ENCODE measurements at regions not wholly inside any gene's neighbourhood (a gene's known extent, or its start where the extent isn't known, plus 50 kb on each side); places are given as distances from the start of the nearest gene placed in this dataset.

DNA sequence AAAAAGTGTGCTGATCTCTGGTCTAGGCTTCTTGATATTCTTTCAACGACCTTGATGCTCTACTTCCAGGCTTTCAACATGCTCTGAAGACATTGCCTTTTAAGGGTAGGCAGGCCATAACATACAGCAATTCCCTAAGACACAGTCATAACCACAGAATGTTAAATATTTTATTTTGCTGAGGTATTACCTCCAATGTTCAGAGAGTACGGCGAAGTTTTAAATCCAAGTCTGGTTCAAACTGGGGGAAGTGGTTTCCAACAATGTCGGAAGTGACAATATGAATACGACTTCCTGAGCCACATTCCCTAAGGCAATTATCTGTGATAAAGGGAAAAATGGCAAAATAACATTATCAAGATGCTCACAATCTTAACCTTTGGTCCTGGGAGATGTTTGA is 1077.9 kb upstream of the PIK3C3 start:
- no peak for DNase-seq (ENCODE audit: low read depth)

DNA sequence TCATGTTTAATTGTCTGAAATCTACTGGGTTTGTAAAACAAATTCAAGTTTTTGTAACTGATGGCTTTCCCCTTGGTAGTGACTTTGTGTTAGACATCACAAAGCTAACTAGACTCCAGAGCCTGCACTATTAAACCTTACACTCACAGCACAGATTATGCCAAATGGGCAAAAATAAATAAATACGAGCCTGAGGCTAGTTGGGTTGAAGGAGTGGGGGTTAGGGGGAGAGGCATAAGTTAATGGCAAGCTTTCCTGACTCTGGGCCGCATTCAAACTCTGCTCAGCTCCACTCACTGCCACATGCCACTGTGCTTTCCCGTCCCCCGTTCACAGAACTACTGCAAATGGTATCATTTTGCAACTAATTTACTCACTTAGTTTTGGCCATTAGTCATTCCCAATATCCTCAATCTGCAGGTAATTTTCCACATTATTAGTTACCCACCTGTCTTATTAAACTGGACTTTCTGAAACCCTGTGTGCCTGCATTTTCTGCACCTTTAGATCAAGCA is 1079.9 kb upstream of the PIK3C3 start:
- DNase-seq (ENCODE audit: low read depth) = no peak

DNA sequence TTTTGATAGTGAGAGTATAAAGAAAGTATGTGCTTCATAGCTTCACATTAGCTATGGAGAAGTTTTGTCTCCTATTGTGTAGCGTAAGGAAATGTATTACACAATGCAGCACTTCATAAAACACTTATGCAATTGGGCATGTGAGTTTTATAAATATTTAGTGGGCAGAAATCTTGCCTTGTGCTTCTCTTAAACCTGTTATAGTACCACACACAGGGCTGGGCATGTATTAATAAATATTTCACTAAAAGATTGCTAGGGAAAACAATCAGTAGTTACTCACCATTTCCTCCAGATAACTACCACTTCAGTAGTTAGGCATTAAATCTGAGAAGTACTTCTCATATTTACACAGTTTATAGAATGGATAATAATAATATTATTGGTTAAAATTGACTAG is 1080.8 kb upstream of the PIK3C3 start:
- no peak for DNase-seq (ENCODE audit: low read depth)

DNA sequence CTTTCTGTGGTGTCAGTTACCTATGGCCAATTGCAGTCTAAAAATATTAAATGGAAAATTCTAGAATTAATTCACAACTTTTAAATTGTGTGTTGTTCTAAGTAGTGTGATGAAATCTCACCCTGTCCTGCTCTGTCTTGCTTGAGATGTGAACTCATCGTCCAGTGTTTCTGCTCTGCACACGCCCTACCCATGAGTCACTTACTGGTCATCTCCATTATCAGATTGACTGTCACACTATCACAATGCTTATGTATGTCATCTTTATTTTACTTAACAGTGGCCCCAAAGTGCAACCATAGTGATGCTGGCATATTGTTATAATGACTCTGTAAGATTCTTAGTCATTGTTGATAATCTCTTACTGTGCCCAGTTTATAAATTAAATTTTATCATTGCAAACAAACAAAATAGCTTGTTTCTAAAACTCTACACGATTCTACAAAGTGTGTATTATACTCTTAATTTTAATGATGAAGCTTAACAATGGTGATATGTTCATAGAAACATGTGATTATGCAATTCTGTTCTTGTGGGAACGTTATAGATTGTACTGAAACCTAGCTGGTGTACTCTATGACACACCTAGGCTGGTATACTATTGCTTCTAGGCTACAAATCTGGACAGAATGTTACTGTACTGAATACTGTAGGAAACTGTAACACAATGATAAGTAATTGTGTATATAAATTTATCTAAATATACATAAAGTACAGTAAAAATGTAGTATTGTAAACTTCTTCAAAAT is 1086.8 kb upstream of the PIK3C3 start:
- no peak for DNase-seq (ENCODE audit: low read depth)

DNA sequence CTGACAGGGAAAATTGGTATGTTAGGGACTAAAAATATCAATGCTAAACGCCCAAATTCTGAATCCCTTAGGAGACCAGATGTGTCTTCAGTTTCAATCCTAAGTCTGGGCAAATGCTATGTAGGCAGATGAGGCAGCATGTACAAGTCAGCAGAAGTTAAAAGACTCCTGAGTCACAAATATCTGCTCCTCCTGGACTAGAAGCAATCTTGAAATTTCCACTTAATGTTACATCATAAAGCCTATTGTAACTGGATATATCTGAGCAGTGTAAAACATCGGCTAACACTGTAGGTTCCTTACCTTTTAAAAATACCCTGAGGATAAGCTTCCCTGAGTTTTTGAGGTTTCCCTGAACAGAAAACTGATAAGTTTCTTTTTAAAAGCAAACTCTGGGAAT is 1087.6 kb upstream of the PIK3C3 start:
- no peak for DNase-seq (ENCODE audit: low read depth)

DNA sequence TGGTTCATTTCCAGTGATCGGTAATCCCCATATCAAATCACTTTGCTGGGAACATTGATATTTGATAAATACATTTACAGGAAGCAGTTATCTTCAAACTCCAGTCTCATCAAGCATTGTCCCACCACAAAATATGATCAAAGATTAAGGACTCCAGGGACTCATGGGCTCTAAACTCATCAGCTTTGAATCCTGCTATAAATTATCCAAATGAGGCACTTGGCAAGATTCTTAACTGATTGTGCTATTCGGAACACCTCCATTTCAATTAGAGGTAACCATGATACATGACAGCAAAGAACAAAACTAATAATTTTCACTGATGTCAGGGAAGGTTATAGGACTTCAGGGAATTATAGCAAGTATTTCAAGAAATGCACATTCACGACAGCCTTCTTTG is 1088.1 kb upstream of the PIK3C3 start:
- no peak for DNase-seq (ENCODE audit: low read depth)

DNA sequence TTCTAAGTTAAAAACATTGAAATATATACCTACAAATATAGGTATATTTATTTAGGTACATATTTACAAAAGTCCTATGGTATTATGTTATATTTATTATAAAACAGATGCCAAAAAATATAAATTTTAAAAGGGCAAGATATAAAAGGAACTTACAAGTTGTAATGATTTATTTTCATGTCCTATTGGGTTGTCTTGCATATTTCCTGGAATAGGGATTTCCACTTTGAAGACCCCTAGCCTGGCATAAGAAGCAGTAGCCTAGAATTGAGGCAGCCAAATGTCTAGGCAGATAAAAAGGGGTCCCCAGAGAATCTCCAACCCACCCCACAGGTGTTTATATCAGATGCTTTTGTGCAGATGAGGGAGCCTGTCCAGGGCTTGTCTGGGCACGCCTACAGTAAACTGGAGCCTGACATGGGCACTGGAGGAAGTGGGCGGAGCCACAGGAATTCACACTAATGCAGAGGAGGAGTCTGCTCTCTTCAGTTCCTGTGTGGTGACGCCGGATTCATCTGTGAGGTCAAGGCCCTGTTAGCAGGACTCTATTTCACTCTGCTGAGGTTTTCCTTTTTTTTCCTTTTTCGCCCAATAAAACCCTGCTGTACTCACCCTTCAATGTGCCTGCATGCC is 1088.9 kb upstream of the PIK3C3 start:
- no peak for DNase-seq (ENCODE audit: low read depth)

DNA sequence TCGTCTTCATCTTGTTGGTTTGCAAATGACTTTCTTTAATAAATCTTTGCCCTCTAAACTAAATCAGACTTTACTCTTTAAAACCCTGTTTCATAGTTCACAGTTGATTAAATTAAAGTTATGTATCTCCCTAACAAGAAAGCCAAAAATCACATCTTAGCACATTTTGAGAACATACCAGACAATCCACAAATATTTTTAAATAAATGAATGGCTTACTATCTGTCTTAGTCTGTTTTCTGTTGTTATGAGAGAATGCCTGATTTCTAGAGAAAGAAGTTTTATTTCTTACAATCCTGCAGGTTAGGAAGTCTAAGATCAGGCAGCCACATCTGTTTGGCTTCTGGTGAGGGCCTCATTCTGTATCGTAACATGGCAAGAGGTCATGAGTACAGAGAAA is 1090.2 kb upstream of the PIK3C3 start:
- DNase-seq (ENCODE audit: low read depth) = no peak

DNA sequence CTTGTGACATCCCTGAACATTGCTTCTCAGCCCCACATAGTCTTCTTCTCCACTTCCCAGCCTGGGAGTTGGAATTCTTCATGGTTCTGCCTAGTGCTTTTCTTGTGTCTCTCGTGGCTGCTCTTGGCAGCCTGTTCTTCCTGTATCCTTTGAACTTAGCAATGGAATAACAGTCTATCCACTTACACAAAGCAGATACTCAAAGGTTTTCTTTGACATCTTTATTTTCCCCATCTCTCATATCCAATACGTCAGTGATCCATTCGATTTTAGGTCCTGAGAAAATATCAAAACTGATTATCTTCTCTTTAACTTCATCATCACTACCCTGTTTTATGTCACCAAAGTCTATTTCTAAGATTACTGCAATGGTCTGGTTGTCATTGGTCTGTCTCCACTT is 1091.2 kb upstream of the PIK3C3 start:
- DNase-seq (ENCODE audit: low read depth) = no peak

DNA sequence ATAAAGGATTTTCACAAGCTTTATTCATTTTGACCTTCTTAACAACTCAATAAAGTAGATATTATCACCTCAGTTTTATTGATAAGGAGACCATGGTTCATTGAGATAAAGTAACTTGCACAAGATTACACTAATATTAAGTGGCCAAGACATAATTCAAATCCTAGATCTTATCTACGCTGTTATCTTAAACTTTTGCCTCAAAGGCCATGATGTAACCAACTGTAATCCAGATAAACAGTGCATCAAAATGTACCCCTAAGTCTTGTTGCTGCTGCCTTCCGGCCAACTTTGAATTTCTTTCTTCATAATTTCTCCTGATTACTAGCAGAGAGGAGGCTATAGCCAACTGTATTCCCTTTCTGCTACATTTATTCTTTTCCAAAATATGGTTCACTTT is 1094.8 kb upstream of the PIK3C3 start:
- DNase-seq (ENCODE audit: low read depth) = no peak

DNA sequence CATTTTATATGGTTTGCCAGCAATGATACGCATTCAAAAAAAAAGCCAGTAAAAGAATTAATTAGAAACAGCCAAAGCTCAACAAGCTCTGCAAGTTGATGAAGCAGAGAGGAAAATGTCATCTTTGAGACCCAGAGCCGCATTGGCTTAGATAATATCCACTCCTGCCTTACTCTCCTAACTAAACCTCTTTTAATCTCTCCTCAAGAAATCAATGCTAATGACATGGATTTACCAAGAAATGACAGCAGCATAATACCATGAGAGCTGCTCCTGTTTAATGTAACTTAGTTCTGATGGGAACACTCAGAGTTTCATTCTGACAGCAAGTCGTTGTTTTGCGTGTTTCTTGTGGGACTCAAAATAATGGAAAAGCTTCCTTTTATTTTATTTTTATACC is 1099.4 kb upstream of the PIK3C3 start:
- no peak for DNase-seq (ENCODE audit: low read depth)

DNA sequence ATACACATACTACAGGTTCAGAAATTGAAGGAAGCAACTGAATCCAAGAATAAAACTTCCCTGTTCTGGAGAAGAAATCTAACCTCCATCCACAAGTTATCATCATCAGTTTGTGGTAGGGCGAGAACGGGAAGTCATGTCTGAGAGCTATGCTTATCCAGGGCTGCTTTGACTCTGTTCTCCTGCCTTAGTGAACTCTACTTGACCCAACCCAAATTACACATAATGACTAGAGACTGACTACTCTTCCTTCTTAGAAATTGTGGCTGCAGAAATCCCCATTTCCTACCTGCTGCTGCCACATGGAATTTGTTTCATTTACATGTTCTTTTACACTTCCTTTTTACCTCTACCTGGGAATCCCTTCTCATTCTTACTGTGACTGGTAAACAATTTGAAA is 1102.6 kb upstream of the PIK3C3 start:
- no peak for DNase-seq (ENCODE audit: low read depth)

DNA sequence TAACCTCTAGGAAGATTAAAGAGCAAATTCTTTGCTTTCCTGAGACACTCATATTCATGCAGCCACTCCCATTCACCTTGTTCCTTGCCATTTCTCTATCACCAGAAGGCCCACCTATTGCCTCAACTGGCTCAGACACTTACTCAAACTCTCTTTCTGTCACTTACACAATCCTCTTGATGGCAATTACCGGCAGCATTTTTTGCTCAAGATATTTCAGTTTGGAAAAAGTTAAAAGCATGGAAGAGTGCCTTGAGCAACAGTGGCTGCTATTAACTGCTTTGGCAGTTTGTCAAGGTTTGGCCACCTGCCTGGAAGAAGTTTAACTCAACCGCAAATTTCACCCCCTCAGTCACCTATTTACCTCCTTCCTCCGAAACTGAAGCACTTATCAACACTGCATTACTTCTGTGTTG is 1104.0 kb upstream of the PIK3C3 start:
- no peak for DNase-seq (ENCODE audit: low read depth)

DNA sequence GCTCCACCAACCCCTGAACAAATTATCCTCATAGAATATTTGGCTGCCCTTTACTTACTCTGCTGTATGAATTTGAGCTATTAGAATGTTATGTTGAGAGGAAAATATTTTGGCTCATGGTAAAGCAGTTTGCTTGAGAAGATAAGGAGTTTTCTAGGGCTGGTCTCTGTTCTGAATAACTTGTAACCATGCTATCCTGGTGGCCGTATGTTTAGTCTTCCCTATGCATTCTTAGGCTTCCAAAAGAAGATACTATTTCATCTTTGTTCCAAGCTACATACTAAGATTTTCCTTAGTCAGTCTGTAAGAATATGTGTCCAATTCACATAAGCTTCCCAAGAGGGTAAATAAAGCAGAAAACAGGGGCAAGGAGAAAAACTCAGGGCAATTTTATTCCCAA is 1105.1 kb upstream of the PIK3C3 start:
- DNase-seq (ENCODE audit: low read depth) = no peak

DNA sequence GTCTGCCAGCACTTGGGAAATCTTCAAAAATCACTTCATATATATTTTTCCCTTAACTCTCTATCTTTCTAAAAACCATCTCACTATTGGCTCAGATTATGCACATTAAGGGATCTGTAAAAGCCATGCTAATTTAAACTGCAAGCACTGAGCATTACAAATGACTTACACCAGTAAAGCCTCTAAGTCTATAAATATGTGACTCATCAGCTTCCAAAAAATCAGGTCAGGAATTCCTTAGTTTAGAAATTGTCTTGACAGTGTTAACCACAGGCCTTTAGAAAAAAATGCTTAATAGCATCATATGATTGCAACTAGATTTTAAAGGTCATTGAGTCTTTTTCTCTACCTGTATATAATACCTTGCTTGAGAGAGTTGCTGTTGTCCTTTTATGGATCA is 1113.6 kb upstream of the PIK3C3 start:
- DNase-seq (ENCODE audit: low read depth) = no peak

DNA sequence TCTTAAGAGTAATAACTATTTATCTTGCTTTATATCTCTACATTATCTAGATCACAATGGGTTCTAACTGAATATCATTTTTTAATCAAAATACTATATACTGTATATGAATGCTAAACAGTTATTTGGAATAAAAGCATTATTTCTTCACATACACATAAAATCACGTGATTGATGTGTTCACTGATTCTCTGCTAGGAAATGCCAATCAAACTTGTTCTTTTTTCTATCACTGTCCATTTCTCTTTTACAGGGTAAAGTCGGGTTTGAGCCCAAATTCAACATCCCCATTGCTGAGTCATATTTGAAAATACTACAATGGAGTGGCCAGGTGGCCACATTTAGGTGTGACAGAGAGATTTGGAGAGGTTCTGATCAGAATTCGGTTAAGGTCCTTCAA is 1114.0 kb upstream of the PIK3C3 start:
- DNase-seq (ENCODE audit: low read depth) = no peak

DNA sequence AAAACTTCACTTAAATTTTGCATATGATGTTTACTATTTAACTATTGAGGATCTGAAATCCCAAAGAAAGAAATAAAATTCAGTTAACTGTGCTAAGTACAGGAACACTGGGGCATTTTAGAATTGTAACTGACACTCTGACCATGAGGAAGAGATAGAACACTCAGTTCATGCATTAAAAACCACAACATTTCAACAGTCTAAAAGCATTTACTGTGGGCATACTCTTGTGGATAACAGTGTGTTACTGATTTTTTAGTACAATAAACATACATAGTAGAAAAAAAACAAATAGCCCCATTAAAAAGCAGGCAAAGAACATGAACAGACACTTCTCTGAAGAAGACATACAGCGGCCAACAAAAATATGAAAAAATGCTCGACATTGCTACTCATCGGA is 1122.7 kb upstream of the PIK3C3 start:
- DNase-seq (ENCODE audit: low read depth) = no peak

DNA sequence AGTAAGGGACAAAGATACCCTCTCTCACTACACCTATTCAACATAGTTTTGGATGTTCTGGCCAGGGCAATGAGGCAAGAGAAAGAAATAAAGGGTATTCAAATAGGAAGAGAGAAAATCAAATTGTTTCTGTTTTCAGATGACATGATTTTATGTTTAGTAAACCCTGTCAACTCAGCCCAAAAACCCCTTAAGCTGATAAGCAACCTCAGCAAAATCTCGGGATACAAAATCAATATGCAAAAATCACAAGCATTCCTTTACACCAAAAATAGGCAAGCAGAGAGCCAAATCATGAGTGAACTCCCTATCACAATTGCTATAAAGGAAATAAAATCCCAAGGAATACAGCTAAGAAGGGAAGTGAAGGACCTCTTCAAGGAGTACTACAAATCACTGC is 1130.7 kb upstream of the PIK3C3 start:
- no peak for DNase-seq (ENCODE audit: low read depth)

DNA sequence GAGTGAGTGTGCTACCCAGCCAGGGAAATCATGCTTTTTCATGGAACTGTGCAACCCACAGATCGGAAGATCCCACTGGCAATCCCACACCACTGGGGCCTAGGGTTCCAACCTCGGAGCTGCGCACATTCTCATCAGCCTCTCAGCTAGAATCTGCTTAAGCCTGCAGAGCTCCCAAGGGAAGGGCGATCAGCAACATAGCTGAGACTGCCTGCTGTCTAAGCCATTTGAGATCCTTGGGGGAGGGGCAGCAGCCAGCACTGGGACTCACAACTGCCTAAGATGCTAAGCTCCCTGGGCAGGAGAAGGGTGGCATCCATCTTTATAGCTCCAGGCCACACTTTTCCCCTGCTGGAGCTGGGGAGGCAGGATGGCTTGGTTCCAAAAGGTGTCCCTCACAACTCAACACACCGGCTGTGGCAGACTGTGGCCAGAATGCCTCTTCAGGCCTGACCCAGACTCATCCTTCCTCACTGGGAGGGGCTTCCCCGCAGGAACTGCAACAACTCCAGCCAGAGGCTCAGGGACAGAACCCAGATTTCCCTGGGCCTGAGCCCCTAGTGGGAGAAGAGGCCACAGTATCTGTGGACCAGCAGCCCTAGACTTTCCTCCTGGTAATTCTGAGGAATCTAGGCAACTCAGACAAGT is 1133.3 kb upstream of the PIK3C3 start:
- DNase-seq (ENCODE audit: low read depth) = no peak

DNA sequence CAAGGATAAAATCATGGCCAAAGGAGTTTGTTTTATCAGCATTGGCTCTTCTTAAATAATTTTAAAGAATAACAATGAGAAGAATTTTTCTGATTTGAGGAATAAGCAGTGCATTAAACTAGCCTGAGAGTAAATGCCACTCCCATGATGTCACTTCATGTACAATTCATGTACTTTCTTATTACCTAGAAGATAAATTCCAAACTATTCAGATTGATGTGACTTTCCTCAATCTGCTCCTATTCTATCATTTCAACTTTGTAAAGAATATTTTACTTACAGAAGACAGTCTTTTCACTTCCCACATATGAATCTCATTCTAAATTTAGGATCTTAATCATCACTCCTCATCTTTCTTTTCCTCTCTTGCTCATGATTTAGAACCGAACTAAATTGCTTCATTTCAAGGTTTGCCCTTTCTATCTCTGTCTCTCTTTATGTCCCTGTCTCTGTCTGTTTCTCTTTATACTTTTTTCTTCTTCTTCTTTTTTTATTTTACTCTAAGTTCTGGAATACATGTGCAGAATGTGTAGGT is 1142.0 kb upstream of the PIK3C3 start:
- DNase-seq (ENCODE audit: low read depth) = no peak

DNA sequence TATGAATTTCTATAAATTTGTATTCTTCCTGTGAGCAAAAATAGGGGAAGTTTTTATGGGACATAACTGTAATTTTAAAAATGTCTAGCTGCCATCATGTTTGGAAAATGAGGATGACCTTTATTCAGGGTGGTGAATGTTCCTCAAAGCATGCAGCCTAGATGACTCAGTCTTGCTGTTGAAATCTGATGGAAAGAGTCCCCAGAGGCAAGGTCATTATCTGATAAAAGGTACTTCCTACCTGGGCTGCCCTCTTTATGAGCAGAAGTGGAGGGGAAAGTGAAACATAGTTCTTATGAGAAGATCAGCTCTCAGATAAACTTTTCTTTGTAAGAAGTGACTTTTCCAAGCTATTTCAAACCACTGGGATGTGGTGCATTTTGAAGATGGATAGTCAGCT is 1144.7 kb upstream of the PIK3C3 start:
- no peak for DNase-seq (ENCODE audit: low read depth)

DNA sequence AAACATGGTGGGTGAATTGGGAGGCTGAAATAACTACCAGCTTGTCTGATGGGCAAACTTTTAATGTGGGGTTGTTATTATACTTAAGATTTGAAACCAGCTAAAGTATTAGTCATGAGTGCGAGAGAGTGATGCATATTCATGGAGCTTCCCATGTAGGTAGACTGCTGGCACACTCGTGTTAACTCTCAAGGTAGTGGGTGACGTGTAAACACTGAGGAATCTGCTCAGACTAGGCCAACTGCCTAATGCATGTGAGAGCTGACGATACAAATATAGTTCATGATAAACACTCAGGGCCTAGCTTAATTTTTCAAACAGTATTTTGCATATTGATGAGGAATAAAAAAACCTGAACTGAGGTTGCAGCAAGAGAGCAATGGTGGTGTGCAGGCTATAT is 1165.7 kb upstream of the PIK3C3 start:
- no peak for DNase-seq (ENCODE audit: low read depth)

DNA sequence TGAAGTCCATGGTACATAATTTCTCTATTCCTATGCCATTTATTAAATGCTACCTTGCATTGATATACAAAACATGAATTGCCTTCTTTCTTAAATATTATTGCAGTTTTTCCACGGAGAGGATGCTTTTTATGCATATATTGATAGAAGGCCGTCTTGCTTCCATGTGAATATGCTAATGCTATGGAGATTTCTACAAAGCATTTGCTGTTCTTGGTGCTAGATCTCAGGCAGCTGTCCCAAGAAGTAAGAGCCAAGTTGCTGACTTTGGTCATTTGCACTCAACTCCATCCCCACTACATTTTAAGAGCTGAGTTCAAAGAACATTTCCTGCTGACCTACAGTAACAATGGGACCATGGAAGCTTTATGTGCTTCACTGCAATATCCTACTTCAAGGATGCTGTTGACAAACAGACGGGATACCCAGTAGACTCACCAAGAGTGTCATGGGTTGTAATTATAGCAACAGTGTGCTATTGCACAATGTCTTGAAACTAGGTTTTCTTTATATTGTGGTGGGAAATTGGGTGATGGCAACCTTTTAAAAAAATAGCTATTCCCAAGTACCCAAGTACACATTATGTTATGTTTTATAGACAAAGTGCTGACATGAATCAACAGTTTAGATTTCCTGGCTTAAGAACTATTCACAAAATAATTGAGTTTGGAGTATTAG is 1172.4 kb upstream of the PIK3C3 start:
- DNase-seq (ENCODE audit: low read depth) = no peak

All from stimulated activated CD4-positive, alpha-beta T cell treated with anti-CD3 and anti-CD28 coated beads, Interleukin-2, amount 100 ng/mL, for 4 hours (primary cell).